Tibial nerve (tissue), 4 donors: ENCODE measurements at regions not wholly inside any gene's neighbourhood (a gene's known extent, or its start where the extent isn't known, plus 50 kb on each side); places are given as distances from the start of the nearest gene placed in this dataset.

Source experiments
- DNase-seq, 2 donors: peaks; one replicate each; pipeline ENCODE4 v3.0.0-alpha.2; 2019; ENCODE audit warnings: low spot score in 2 of 2
- H3K27ac ChIP-seq, 4 donors: fragments of 200-600 bp; sonication (generic) in 3 of 4; one replicate each; pipeline ENCODE4 v1.5.1; 2017 to 2019; ENCODE audit warnings: mild to moderate bottlenecking in 1 of 4
- H3K27me3 ChIP-seq, 2 donors: fragments of 200-600 bp; sonication (generic) in 1 of 2; one replicate each; pipeline versions ENCODE4 v1.5.1 to v1.6.0; 2017 to 2019
- H3K36me3 ChIP-seq, 3 donors: fragments of 200-600 bp; sonication (generic); one replicate each; pipeline ENCODE4 v1.5.1; 2018 to 2019
- H3K4me1 ChIP-seq, 4 donors: fragments of 200-600 bp; sonication (generic) in 3 of 4; one replicate each; pipeline ENCODE4 v1.5.1; 2017 to 2019
- H3K4me3 ChIP-seq, 4 donors: fragments of 200-600 bp; sonication (generic) in 3 of 4; one replicate each; pipeline ENCODE4 v1.5.1; 2017 to 2019; ENCODE audit warnings: mild to moderate bottlenecking in 1 of 4, moderate library complexity in 1 of 4
- H3K9me3 ChIP-seq, 4 donors: fragments of 200-600 bp; sonication (generic) in 3 of 4; one replicate each; pipeline ENCODE4 v1.5.1; 2017 to 2019
- EP300 ChIP-seq, 2 donors: sonication (generic); formaldehyde crosslinking; IDR thresholded peaks; one replicate each; pipeline ENCODE4 v1.6.1; 2017; ENCODE audit warnings: antibody characterized with exemption in 2 of 2, mild to moderate bottlenecking in 1 of 2
- POLR2A ChIP-seq, 2 donors: fragments of 450-650 bp; IDR thresholded peaks; one replicate each; pipeline ENCODE4 v1.6.1; 2017; ENCODE audit warnings: antibody characterized with exemption in 2 of 2, mild to moderate bottlenecking in 2 of 2, moderate library complexity in 2 of 2
- WGBS, 2 donors: methylation state at CpG; one replicate each; pipeline ENCODE4 v1.1.5; 2018; 5-methylcytosine and 5-hydroxymethylcytosine counted together
- TF ChIP-seq, protein P1 (sequence below), 5 experiments: fragments of 200-600 bp in 3 of 5; fragments of 450-650 bp in 2 of 5; sonication (generic) in 3 of 5; IDR thresholded peaks; one replicate each; pipeline ENCODE4 v1.5.1; 2016 to 2019; ENCODE audit warnings: antibody characterized with exemption in 5 of 5, mild to moderate bottlenecking in 3 of 5, moderate library complexity in 2 of 5

GRCh38 chr10:88066876-88067275, 203.5 kb downstream of the PTEN start:
- Histone ChIP-seq H3K27me3 (no peaks in the 10 kb centered on the region), H3K9me3 (no peaks in the 10 kb centered on the region), H3K27ac (no peak overlapping the region), H3K4me3 (no peak overlapping the region), H3K4me1 (peaks cover 0 to 39% (median 28%) of the 10 kb centered on the region in 4 donors), H3K36me3 (no peaks in the 10 kb centered on the region)
- TF ChIP-seq EP300 (IDR thresholded peaks at IDR 0.05) (peak in 1 of 2 donors; percentile 68), POLR2A (IDR thresholded peaks at IDR 0.05) (no peak)
- no peak for DNase-seq
- WGBS, 2 donors: 76 to 87% methylated on average over 6 of the region's 6 CpGs

- peaks cover 0 to 30% (median 23%) of the 10 kb centered on the region in 4 donors for H3K4me1 ChIP-seq
- DNase-seq: no peak
- H3K4me3 ChIP-seq: no peak overlapping the region
- H3K27me3 ChIP-seq: no peaks in the 10 kb centered on the region
- H3K9me3 ChIP-seq: no peaks in the 10 kb centered on the region
- no peak overlapping the region for H3K27ac ChIP-seq
- TF ChIP-seq POLR2A (IDR thresholded peaks at IDR 0.05) (no peak), EP300 (IDR thresholded peaks at IDR 0.05) (no peak)
- TF ChIP-seq, protein P1, sequence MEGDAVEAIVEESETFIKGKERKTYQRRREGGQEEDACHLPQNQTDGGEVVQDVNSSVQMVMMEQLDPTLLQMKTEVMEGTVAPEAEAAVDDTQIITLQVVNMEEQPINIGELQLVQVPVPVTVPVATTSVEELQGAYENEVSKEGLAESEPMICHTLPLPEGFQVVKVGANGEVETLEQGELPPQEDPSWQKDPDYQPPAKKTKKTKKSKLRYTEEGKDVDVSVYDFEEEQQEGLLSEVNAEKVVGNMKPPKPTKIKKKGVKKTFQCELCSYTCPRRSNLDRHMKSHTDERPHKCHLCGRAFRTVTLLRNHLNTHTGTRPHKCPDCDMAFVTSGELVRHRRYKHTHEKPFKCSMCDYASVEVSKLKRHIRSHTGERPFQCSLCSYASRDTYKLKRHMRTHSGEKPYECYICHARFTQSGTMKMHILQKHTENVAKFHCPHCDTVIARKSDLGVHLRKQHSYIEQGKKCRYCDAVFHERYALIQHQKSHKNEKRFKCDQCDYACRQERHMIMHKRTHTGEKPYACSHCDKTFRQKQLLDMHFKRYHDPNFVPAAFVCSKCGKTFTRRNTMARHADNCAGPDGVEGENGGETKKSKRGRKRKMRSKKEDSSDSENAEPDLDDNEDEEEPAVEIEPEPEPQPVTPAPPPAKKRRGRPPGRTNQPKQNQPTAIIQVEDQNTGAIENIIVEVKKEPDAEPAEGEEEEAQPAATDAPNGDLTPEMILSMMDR (IDR thresholded peaks at IDR 0.05): no peak
- H3K36me3 ChIP-seq: no peaks in the 10 kb centered on the region
These were observed 204.3 kb downstream of the PTEN start for GRCh38 chr10:88067737-88068136.

DNA sequence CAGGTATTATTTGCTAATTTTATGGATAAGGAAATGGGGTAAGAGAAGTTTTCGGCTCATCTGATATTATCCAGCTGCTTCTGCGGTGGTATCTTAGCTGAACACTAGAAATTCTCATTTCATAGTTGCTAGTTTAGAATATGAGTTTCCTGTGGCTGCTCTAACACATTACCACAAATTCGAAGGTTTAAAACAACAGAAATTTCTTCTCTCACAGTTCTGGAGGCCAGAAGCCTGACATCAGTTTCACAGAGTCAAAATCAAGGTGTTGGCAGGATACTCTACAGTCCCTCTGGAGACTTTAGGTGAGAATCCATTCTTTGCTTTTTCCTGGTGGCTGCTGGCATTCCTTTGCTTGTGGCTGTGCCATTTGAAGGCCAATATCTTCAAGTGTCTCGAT, 205.9 kb downstream of the PTEN start:
- Histone ChIP-seq H3K4me1 (peaks cover 0 to 15% (median 11%) of the 10 kb centered on the region in 4 donors), H3K36me3 (no peaks in the 10 kb centered on the region), H3K9me3 (no peaks in the 10 kb centered on the region), H3K27me3 (no peaks in the 10 kb centered on the region), H3K27ac (no peak overlapping the region), H3K4me3 (no peak overlapping the region)
- no peak for DNase-seq
- 92 to 93% methylated on average over 4 of the region's 4 CpGs for WGBS, 2 donors
- TF ChIP-seq, protein P1 (IDR thresholded peaks at IDR 0.05): no peak
- TF ChIP-seq EP300 (IDR thresholded peaks at IDR 0.05) (no peak), POLR2A (IDR thresholded peaks at IDR 0.05) (no peak)

GRCh38 chr10:88070080-88070880, 206.9 kb downstream of the PTEN start:
- Histone ChIP-seq H3K4me3 (no peak overlapping the region), H3K9me3 (no peaks in the 10 kb centered on the region), H3K27ac (no peak overlapping the region), H3K27me3 (no peaks in the 10 kb centered on the region), H3K4me1 (peaks cover 0 to 8% (median 2%) of the 10 kb centered on the region in 4 donors), H3K36me3 (no peaks in the 10 kb centered on the region)
- no peak for DNase-seq
- TF ChIP-seq, protein P1 (IDR thresholded peaks at IDR 0.05): no peak
- TF ChIP-seq POLR2A (IDR thresholded peaks at IDR 0.05): no peak
- no peak for TF ChIP-seq EP300 (IDR thresholded peaks at IDR 0.05)
- 71 to 75% methylated on average over 10 of the region's 10 CpGs for WGBS, 2 donors

DNA sequence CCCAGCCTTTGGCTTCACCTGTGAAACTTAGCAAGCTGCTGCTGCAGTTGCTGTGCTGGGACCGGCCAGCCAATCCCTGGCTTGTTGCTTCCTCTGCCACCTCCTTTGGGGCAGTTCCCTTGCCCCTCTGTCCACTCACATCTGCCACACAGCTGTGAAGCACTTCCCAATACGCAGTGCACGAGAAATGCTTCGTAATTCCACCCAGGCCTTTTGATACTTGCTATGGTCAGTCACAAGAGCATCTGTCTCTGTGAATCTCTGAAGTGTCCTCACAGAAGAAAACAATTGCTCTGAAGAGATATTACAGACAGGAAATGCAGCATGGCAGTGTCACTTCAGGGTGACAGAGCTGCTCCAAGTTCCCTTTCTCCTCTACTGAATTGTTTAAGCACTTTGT, 208.5 kb downstream of the PTEN start:
- Histone ChIP-seq H3K36me3 (no peaks in the 10 kb centered on the region), H3K9me3 (no peaks in the 10 kb centered on the region), H3K4me3 (no peak overlapping the region), H3K27ac (no peak overlapping the region), H3K27me3 (no peaks in the 10 kb centered on the region), H3K4me1 (peaks cover 0 to 10% (median 0%) of the 10 kb centered on the region in 4 donors)
- TF ChIP-seq, protein P1 (IDR thresholded peaks at IDR 0.05): no peak
- peak in 1 of 2 donors; percentile 26 for TF ChIP-seq EP300 (IDR thresholded peaks at IDR 0.05)
- WGBS, 2 donors: 69 to 74% methylated on average over 4 of the region's 4 CpGs
- DNase-seq: no peak
